ENCODE measurements at regions not wholly inside any gene's neighbourhood (a gene's known extent, or its start where the extent isn't known, plus 50 kb on each side); places are given as distances from the start of the nearest gene placed in this dataset.

- no peak overlapping the region for H3K4me3 ChIP-seq (ENCODE audit: low read length)
- 100% methylated on average over 1 of the region's 2 CpGs for WGBS (ENCODE audit: insufficient coverage)
- no peaks in the 10 kb centered on the region for H3K36me3 ChIP-seq (ENCODE audit: control insufficient read depth, insufficient read depth, low read length)
- no peak overlapping the region for H3K27ac ChIP-seq (ENCODE audit: low read length)
- H3K9me3 ChIP-seq (replicated peaks; ENCODE audit: control insufficient read depth, low read depth, low read length) = no peaks in the 10 kb centered on the region
- H3K4me1 ChIP-seq (ENCODE audit: control insufficient read depth, insufficient read depth, low read length) = no peaks in the 10 kb centered on the region
- no peak for DNase-seq
- no peaks in the 10 kb centered on the region for H3K27me3 ChIP-seq (ENCODE audit: control insufficient read depth, insufficient read depth, low read length)
These were observed 195.2 kb upstream of the MCTP2 start for GRCh38 chr15:94036156-94036555.

- no peak for DNase-seq
- 88% methylated on average over 15 of the region's 17 CpGs for WGBS (ENCODE audit: insufficient coverage)
These were observed 197.7 kb upstream of the MCTP2 start for GRCh38 chr15:94033683-94034020.

GRCh38 chr15:94033014-94033682 is 198.2 kb upstream of the MCTP2 start:
- H3K4me1 ChIP-seq (ENCODE audit: control insufficient read depth, insufficient read depth, low read length) = no peaks in the 10 kb centered on the region
- no peak overlapping the region for H3K4me3 ChIP-seq (ENCODE audit: low read length)
- no peaks in the 10 kb centered on the region for H3K9me3 ChIP-seq (replicated peaks; ENCODE audit: control insufficient read depth, low read depth, low read length)
- WGBS (ENCODE audit: insufficient coverage) = 100% methylated on average over 4 of the region's 8 CpGs
- H3K36me3 ChIP-seq (ENCODE audit: control insufficient read depth, insufficient read depth, low read length) = no peaks in the 10 kb centered on the region
- DNase-seq = no peak
- H3K27ac ChIP-seq (ENCODE audit: low read length) = no peak overlapping the region
- no peaks in the 10 kb centered on the region for H3K27me3 ChIP-seq (ENCODE audit: control insufficient read depth, insufficient read depth, low read length)

More at GRCh38 chr15:94033683-94034020, 197.7 kb upstream of the MCTP2 start:
- H3K4me3 ChIP-seq (ENCODE audit: low read length) = no peak overlapping the region
- H3K27me3 ChIP-seq (ENCODE audit: control insufficient read depth, insufficient read depth, low read length) = no peaks in the 10 kb centered on the region
- H3K36me3 ChIP-seq (ENCODE audit: control insufficient read depth, insufficient read depth, low read length) = no peaks in the 10 kb centered on the region
- no peak overlapping the region for H3K27ac ChIP-seq (ENCODE audit: low read length)
- H3K9me3 ChIP-seq (replicated peaks; ENCODE audit: control insufficient read depth, low read depth, low read length) = no peaks in the 10 kb centered on the region
- no peaks in the 10 kb centered on the region for H3K4me1 ChIP-seq (ENCODE audit: control insufficient read depth, insufficient read depth, low read length)

- H3K27me3 ChIP-seq (ENCODE audit: control insufficient read depth, insufficient read depth, low read length) = no peaks in the 10 kb centered on the region
- no peak overlapping the region for H3K4me3 ChIP-seq (ENCODE audit: low read length)
- H3K27ac ChIP-seq (ENCODE audit: low read length) = no peak overlapping the region
- H3K36me3 ChIP-seq (ENCODE audit: control insufficient read depth, insufficient read depth, low read length) = no peaks in the 10 kb centered on the region
- DNase-seq = no peak
- H3K4me1 ChIP-seq (ENCODE audit: control insufficient read depth, insufficient read depth, low read length) = no peaks in the 10 kb centered on the region
- WGBS (ENCODE audit: insufficient coverage) = 91% methylated on average over 5 of the region's 7 CpGs
- no peaks in the 10 kb centered on the region for H3K9me3 ChIP-seq (replicated peaks; ENCODE audit: control insufficient read depth, low read depth, low read length)
These were observed 198.8 kb upstream of the MCTP2 start for GRCh38 chr15:94032571-94032970.

GRCh38 chr15:94031072-94031471 is 200.3 kb upstream of the MCTP2 start:
- Histone ChIP-seq H3K4me1 (ENCODE audit: control insufficient read depth, insufficient read depth, low read length) (no peaks in the 10 kb centered on the region), H3K9me3 (replicated peaks; ENCODE audit: control insufficient read depth, low read depth, low read length) (no peaks in the 10 kb centered on the region), H3K4me3 (ENCODE audit: low read length) (no peak overlapping the region), H3K27ac (ENCODE audit: low read length) (no peak overlapping the region), H3K27me3 (ENCODE audit: control insufficient read depth, insufficient read depth, low read length) (no peaks in the 10 kb centered on the region), H3K36me3 (ENCODE audit: control insufficient read depth, insufficient read depth, low read length) (no peaks in the 10 kb centered on the region)
- peak; percentile 25 for DNase-seq
- no CpG with 5 or more reads among the region's 1 CpG for WGBS (ENCODE audit: insufficient coverage)

GRCh38 chr15:94029495-94029894 is 201.9 kb upstream of the MCTP2 start:
- Histone ChIP-seq H3K4me3 (ENCODE audit: low read length) (no peak overlapping the region), H3K27ac (ENCODE audit: low read length) (no peak overlapping the region), H3K4me1 (ENCODE audit: control insufficient read depth, insufficient read depth, low read length) (no peaks in the 10 kb centered on the region), H3K27me3 (ENCODE audit: control insufficient read depth, insufficient read depth, low read length) (no peaks in the 10 kb centered on the region), H3K36me3 (ENCODE audit: control insufficient read depth, insufficient read depth, low read length) (no peaks in the 10 kb centered on the region), H3K9me3 (replicated peaks; ENCODE audit: control insufficient read depth, low read depth, low read length) (no peaks in the 10 kb centered on the region)
- DNase-seq = peak; percentile 22
- 0% methylated on average over 1 of the region's 1 CpG for WGBS (ENCODE audit: insufficient coverage)

- no peaks in the 10 kb centered on the region for H3K27me3 ChIP-seq (ENCODE audit: control insufficient read depth, insufficient read depth, low read length)
- H3K27ac ChIP-seq (ENCODE audit: low read length) = no peak overlapping the region
- H3K4me3 ChIP-seq (ENCODE audit: low read length) = no peak overlapping the region
- no peak for DNase-seq
- 95% methylated on average over 6 of the region's 6 CpGs for WGBS (ENCODE audit: insufficient coverage)
- no peaks in the 10 kb centered on the region for H3K36me3 ChIP-seq (ENCODE audit: control insufficient read depth, insufficient read depth, low read length)
- no peaks in the 10 kb centered on the region for H3K4me1 ChIP-seq (ENCODE audit: control insufficient read depth, insufficient read depth, low read length)
- H3K9me3 ChIP-seq (replicated peaks; ENCODE audit: control insufficient read depth, low read depth, low read length) = no peaks in the 10 kb centered on the region
These were observed 202.6 kb upstream of the MCTP2 start for GRCh38 chr15:94028809-94029208.

GRCh38 chr15:94028121-94028520 is 203.2 kb upstream of the MCTP2 start:
- Histone ChIP-seq H3K4me1 (ENCODE audit: control insufficient read depth, insufficient read depth, low read length) (no peaks in the 10 kb centered on the region), H3K27me3 (ENCODE audit: control insufficient read depth, insufficient read depth, low read length) (no peaks in the 10 kb centered on the region), H3K9me3 (replicated peaks; ENCODE audit: control insufficient read depth, low read depth, low read length) (no peaks in the 10 kb centered on the region), H3K4me3 (ENCODE audit: low read length) (no peak overlapping the region), H3K36me3 (ENCODE audit: control insufficient read depth, insufficient read depth, low read length) (no peaks in the 10 kb centered on the region), H3K27ac (ENCODE audit: low read length) (no peak overlapping the region)
- WGBS (ENCODE audit: insufficient coverage) = 62% methylated on average over 2 of the region's 3 CpGs
- DNase-seq = no peak

GRCh38 chr15:94027581-94027980 is 203.8 kb upstream of the MCTP2 start:
- Histone ChIP-seq H3K9me3 (replicated peaks; ENCODE audit: control insufficient read depth, low read depth, low read length) (no peaks in the 10 kb centered on the region), H3K27ac (ENCODE audit: low read length) (no peak overlapping the region), H3K36me3 (ENCODE audit: control insufficient read depth, insufficient read depth, low read length) (no peaks in the 10 kb centered on the region), H3K4me3 (ENCODE audit: low read length) (no peak overlapping the region), H3K4me1 (ENCODE audit: control insufficient read depth, insufficient read depth, low read length) (no peaks in the 10 kb centered on the region), H3K27me3 (ENCODE audit: control insufficient read depth, insufficient read depth, low read length) (no peaks in the 10 kb centered on the region)
- WGBS (ENCODE audit: insufficient coverage) = no CpG with 5 or more reads among the region's 1 CpG
- no peak for DNase-seq

GRCh38 chr15:94026458-94027304 is 204.7 kb upstream of the MCTP2 start:
- Histone ChIP-seq H3K36me3 (ENCODE audit: control insufficient read depth, insufficient read depth, low read length) (no peaks in the 10 kb centered on the region), H3K4me1 (ENCODE audit: control insufficient read depth, insufficient read depth, low read length) (no peaks in the 10 kb centered on the region), H3K27me3 (ENCODE audit: control insufficient read depth, insufficient read depth, low read length) (no peaks in the 10 kb centered on the region), H3K27ac (ENCODE audit: low read length) (peak overlapping the region; percentile 32), H3K9me3 (replicated peaks; ENCODE audit: control insufficient read depth, low read depth, low read length) (no peaks in the 10 kb centered on the region), H3K4me3 (ENCODE audit: low read length) (no peak overlapping the region)
- WGBS (ENCODE audit: insufficient coverage) = no CpG with 5 or more reads among the region's 2 CpGs
- DNase-seq = peak; percentile 91

Data from muscle of leg (tissue), 3 donors.